AML-193 (cell line): ENCODE measurements at regions not wholly inside any gene's neighbourhood (a gene's known extent, or its start where the extent isn't known, plus 50 kb on each side); places are given as distances from the start of the nearest gene placed in this dataset.
"Not testable (repeated sequence)": the region's sequence is repeated elsewhere in the genome, so short reads cannot be mapped to it uniquely, and the experiment has no call there.

Experiments
- DNase-seq, 2 experiments: peaks; one replicate each; lab custom pipeline; 2025; lab: John Stamatoyannopoulos, UW

DNA sequence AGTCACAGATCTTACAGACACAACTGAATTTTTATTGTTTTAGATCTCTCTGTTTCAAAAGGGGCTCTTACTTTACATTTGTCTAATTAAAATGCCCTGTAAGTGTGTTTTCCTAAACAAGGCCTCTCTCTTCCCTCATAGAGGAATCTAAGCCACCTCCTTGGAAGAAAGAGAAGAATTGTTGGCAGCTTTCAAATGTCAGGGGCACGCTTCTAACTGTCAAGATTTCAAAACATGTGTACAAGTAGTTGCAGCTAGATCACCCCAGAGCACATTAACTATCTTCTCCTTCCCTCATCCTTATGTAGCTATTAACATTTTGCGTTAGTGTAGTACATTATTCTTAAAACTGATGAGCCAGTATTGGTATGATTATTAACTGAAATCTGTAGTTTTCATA, 266.5 kb upstream of the BOD1L1 start:
- no peak for DNase-seq

DNA sequence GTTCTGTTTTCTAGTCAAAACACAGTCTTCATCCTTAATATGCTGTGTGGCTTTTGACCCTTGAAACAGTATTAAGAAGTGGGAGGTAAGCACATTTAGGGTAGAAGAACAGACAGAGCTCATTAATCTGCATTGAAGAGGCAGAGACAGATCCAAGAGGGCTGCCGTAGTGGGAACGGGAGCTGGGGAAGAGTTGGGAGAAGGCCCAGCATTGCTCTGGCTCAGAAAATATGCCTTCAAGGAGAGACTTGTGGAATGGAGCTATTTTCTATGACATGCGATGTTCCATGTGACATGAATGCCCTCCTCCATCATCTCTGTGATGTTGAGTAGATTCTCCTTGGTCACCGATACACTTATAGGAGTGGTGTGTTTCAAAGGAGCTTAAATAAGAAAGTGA, 273.3 kb upstream of the BOD1L1 start:
- DNase-seq, result no peak

DNA sequence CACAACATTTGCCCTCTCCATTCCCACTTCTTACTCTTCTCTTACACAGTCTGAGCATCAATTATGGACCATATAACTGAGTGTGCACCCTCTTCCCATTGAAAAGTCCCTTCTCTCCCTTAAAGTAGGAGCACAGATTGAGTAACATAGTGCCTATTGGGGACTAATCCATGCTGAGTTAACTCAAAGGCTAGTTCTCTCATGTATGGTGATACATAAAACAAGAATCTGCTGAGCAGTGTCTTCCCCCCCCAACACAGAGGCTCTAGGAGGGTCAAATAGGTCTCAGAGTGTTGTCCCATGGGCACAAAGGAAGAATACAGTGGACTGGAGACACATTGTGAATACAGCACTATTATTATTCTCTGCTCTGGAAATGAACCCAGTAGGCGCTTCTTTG, 274.6 kb upstream of the BOD1L1 start:
- no peak for DNase-seq

DNA sequence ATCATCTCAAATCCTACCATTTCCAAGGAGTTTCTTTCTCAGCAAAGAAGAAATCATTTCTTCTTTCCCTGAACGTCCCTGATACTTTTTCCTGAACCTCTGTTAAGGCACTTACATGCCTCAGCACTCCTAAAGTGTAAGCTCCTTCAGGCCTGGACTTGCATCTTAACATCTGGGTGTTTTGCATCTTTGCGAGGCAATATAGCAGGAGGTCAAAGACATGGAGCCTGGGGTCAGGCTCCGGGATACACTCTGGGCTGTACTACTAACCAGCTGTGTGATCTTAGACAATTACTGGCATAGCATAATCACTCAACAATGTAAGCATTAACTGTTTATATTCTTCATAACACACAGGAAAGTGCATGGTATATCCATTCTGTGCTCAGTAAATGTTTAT, 275.5 kb upstream of the BOD1L1 start:
- no peak for DNase-seq

DNA sequence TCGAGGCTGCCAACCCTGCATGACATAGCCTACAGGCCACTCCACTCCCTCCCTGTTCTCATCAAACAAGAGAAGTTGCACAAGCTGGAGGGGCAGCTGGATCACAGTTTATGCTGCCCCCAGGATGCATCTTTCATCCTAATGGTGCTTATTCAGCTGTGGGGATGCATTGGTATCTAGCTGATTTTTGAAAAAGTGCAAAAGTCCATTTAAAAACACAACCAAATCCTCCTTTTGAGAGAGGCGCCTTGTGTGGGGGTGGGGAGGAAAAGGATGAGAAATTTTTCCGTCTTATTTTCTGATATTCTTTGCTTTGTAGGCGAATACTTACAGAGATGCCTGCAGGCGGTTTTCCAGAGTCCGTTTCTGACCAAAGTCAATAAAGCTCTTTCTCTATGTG, 276.4 kb upstream of the BOD1L1 start:
- no peak for DNase-seq

DNA sequence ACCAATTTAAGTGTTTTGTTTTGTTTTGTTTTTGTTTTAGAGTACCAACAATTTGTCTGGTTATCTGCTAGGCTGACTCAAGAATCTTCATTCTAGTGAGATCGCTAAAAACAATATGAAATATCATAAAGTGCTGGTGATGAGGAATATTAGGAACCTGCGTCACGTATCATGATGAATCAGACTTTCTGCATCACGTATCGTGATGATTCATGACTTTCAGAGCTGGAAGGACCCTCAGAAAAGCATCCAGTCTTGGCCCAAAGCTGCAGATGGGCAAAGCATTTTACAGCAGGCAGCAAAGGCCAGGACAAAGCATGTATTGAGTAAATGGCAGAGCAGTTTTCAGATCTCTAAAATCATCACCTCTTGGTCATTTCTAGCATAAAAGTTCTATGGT, 278.0 kb upstream of the BOD1L1 start:
- DNase-seq, result no peak

DNA sequence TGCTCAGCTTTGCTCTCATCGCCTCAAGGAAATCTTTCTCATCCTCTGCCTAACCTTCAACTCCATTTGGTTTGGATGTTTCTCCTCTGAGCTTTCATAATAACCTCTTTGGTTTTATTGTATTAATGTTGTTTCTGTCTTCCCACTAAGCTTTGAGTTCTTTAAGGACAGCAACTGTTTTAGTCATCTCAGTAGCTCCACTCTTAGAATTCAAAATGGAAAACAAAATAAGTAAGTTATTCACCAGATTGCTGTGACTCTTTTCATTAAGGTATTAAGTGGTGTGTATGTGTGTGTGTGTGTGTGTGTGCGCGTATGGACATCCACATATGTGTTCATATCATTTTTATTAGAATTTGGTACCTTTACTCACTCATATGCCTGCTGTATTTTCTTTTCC, 279.2 kb upstream of the BOD1L1 start:
- DNase-seq, result no peak

DNA sequence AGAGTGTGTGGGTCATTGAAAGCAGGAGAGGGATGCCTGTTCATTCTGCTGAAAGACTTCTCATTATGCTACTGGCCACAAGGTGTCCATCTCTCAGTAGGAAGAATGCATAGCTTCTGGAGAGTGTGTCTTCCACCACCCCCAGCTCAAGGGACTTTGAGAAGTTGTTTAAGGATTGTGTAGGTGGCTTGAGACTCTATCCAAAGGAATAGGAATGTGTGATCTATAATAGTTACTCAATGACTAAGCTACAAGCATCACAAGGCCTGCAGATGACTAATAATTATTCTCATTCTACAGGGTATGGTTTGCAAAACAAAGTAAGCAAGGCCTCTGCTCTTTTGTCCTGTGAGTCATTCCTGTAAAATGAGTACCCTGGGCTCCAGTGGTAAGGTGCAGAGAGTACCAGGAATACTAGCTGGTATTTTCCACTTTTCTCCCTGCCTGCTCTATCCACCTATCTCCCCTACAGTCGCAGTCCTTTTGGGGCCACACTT, 279.8 kb upstream of the BOD1L1 start:
- DNase-seq, result no peak

DNA sequence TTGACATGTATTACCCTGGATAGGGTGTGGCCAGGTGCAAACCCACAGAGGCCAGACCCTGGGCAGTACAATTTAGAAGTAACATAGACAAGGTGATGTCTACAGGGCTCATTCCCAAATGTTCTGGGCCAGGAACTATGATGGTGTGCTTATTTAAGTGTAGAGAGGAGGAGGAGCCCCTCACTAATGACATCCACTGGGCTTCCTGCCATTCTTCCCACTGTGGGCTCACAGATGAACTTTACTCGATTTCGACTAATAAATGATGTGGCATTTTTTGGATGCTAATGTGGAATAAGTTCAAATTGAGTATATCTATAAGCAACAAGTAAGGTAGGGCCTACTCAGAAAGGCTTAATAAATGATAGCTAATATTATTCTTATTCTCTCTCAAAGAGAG, 280.9 kb upstream of the BOD1L1 start:
- no peak for DNase-seq

DNA sequence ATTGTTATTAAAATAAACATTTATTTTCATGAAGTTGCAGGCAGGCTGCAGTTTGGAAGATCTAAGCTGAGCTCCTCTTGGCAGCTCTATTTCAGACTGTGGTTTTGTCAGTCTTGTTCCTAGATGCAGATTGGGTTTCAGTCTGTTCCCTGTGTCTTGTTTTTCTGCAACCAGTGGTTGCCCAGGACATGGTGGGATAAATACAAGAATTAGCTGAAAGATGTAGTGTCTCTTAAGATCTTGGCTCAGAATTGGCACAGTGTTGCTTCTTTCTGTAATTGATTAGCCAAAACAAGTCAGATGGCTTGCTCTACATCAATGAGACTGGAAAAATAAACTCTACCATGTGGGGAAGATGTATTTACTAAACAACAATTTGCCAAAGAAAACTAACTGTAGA, 283.0 kb upstream of the BOD1L1 start:
- no peak for DNase-seq

DNA sequence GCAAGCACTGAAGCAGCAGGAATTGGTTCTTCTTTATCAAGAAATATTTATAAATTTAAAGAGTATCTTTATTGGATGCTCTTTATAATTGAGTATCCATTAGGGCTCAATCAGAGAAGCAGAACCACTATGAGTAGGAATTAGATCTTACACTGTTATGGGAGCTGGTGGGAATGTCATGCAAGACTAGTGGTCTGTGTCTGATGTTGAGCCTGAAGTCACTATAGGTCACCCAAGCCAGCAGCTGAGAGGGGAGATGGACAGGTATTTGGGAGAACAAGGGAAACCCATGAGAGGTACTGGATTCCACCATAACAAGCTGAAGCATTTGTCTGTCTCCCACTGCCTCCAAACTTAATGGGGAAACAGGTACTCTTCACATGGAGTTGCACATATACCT, 283.7 kb upstream of the BOD1L1 start:
- no peak for DNase-seq

DNA sequence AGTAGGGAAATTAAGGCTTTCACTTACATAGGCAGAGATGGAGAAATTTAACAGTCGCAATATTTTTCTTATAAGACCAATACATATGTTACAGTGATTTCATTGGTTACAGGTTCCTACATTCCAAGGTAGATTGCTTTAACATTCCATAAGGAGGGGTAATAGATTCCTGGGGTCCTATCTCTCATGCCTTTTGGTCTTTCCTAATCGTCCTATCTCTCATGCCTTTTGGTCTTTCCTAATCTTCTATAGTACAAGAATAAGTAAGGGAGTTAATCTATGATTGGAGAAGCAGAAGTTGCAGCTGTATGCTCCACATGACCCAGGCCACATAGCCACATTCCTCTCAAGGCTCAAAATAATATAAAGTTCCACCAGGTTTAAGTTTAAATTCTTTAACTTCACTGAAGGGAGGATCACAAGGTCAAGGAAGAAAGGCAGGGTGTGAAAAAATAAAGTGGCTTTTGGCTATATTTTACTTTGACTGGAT, 285.0 kb upstream of the BOD1L1 start:
- DNase-seq, result peak in 1 of 2 experiments; percentile 13

DNA sequence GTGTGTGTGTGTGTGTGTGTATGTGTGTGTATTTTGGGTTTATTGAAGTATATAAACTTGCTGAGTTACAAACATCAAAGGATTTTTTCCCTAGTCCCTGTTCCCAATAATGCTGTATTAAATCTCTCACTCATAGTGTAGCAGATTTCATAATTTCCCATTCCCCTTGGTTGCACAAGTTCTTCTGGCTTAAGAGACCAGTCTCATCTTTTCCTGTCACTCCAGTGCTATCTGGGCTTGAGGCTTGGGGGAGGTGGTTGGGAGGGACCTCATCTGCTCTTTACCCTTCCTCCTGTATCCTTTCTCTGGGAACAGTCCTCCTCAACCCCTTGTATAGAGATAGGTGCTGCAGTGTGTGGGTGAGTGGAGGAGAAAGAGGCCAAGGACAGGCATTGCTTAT, 285.4 kb upstream of the BOD1L1 start:
- DNase-seq, result peak; percentile 18 to 29

DNA sequence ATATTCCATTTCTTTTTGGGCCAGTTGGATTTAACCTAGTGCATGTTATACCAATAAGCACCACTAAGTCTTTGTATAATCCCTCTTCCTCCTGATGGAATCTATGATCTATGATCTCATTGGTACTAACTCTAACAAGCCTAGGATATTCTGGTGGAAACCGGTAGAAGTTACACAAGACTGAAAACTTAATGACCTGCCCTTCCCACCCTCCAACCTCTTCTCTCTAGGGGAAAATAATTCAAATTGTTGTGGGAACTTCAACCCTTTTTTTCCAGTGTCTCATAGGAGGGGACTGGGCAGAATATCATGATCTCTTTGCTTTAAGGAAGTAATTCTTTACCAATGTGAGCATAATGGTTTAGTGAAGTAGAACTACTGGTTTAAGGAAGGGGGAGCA, 289.5 kb upstream of the BOD1L1 start:
- no peak for DNase-seq

DNA sequence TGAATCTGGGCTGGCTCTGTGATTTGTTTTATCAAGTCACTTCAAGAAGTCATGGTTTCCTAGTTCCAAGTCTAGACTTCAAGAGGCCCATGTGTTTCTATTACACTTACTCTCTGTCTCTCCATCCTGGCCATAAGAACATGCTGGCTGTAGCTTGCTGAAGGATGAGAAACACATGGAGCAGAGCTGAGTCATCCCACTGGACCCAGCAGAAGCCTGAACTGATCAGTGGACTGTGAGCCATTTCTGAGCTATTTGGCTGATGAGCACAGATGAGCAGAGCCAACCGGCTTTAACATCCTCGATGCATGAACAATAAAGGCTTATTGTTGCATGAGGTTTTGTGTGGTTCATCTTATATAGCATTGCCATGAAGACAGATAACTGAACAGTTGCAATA, 290.6 kb upstream of the BOD1L1 start:
- DNase-seq, result no peak

DNA sequence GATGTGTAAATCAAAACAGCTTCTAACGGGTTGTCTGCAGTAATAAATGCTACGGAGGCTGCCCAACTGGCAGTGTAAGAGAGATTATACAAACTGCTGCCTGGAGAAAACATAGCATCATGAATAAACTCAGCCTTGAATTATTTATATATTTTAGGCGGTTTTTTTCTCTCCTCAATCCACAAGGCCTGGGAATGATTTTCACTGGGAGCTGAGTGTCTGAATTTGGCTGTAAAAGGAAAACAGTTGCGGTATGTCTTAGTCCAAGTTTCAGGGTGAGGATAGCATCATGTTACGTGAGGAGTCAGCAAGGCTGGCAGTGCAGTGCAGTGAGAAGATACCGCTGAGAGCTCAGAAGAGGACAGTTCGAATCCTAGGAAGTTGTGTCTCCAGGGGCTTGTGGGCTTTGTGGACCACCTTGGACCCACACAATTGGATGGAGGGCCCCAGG, 291.5 kb upstream of the BOD1L1 start:
- DNase-seq, result no peak

DNA sequence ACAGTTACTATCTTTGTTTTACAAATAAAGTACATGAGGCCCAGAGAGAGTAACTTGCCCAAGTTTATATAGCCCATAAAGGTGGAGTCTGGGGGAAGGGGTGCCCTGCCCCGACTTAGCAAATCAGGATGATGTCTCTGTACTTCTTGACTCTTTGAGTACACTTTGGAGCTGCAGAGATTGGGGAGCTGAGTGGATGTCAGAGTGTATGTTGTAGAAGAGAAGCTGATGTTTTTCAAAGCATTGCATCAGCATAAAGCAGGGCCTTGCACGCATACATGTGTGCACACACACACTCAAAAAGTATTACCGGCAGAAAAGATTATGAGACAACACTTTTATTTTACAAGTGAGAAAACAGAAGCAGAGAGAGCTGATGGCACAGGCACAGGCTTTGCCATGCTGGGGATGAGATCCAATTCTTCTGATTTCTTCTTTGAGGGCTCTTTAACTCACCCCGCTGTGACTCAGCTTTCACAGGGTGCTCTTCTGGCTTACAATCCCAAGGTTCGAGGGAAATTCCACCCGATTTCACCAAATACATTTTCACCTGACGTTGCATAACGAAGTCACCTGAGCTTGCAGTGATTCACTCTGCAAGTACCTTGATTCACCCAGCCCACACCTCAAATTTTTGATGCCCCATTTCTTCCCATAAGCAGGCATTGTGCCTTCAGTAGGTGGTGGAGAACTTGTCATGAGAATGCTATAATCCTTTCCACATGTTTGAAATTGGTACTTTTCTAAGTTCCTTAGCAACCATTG, 292.8 kb upstream of the BOD1L1 start:
- DNase-seq, result no peak

DNA sequence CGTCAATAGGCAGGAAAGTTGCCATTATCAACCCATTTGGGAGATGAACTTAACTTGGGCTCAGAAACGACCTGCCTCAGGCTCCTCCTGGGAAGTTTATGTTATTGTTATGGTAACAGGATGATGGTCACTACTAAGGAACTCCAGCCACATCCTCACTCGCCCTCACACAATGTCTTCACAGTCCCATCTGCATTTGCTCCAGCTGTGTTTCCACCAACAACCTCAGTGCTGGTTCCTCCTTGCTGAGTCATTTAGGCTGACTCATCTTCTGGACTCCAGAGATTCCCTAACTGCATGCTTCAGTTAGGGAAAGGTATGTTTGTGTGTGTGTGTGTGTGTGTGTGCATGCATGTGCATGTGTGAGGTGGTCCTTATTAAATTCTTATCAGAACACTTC, 293.4 kb upstream of the BOD1L1 start:
- DNase-seq, result no peak

DNA sequence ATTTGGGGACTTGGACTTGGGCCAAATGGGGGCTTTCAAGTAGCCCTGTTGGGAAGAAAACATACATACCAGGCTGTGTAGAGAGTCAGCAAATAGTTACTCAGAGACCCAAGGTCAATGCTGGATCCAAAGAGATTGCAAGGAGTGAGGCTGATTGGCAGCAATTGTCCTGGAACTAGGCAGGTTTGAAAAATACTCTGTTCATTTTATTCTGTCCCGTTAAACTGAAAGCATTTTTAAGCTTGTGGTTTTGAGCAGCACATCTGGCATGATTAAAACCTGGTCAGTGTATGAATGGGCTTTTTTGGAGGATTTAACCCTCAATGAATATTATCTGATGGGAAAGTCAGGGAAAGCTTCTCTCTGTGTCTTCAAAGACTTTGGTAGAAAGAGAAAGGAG, 294.3 kb upstream of the BOD1L1 start:
- no peak for DNase-seq

DNA sequence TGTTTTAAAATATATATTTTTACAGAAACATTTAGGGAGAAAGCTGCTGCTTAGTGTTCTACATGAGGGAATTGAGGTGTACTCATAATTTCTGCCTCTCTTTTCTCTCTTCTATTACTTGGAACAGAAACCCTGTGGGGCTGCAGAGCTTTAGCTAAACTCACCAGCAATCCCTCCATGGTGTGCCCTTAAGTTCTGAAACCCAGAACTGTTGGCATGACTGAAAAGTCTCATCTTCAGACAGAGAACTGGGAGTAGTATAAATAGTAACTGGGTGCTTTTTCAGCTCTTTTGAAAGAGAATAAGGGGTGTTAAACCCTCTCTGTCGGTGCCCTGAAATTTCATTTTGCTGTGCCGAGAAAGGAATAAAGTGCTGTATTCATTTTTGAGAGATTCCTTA, 294.9 kb upstream of the BOD1L1 start:
- DNase-seq, result no peak

DNA sequence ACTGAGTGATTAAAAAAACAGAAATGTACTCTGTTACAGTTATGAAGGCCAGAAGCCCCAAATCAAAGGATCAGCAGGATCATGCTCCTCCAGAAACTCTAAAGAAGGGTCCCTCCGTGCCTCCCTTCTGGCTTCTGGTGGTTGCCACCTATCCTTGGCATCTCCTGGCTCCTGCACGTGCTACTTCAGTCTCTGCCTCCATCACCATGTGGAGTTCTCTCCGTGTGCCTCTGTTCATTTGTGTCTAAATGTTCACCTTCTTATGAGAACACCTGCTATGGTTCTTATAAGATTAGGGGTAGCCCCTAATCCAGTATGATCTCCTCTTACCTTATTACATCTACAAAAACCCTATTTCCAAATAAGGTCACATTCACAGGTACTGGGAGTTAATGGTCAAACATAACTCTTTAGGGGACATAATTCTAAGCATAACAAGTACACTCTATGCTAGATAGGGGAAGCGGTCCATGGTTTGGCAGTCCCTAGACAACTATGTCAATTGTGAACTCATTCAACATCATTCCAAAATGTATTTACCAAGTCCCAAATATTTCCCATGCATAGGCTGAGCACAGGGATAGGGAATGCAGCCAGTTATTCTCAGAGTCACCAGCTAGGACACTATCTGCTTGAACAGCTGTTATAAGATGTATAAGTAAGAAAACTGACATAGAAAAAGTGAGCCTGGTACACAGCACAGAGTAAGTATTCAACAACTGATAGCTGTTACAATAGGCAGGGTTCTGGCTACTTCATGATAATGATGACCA, 295.5 kb upstream of the BOD1L1 start:
- no peak for DNase-seq

DNA sequence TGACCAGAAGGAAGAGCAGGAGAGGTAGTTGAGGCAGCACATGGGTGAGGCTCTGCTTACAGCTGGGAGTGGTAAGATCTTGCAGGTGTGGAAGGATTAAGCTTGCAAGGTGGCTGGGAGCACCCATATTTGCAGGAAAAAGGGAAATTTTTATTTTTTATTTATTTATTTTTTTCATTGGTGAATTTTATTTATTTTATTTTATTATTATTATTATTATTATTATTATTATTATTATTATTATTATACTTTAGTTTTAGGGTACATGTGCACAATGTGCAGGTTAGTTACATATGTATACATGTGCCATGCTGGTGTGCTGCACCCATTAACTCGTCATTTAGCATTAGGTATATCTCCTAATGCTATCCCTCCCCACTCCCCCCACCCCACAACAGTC, 297.4 kb upstream of the BOD1L1 start:
- DNase-seq, result not testable (repeated sequence)

DNA sequence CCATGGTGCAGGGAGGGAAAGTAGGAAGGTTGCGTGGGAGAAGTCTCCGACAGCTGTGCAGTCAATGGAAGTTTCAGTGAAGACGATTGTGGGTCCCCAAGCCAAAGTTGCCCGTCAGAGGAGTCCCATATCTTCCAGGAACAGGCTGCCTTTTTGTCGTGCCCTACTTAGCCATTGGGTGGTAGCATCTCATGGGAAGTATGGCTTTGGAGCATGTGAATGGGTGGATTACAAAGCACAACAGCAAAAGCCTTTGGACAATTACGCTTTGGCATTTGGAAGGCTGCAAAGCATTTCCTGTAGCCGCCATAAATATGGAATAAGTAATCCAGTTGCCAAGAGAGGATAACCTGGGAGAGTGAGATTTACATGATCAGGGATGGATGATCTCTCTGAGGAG, 300.7 kb upstream of the BOD1L1 start:
- DNase-seq, result no peak
